Activated naive CD4-positive, alpha-beta T cell treated with anti-CD3 and anti-CD28 coated beads for 36 hours (primary cell): ENCODE measurements at regions not wholly inside any gene's neighbourhood (a gene's known extent, or its start where the extent isn't known, plus 50 kb on each side); places are given as distances from the start of the nearest gene placed in this dataset.

Source experiments
- CTCF ChIA-PET: fragments of 350-600 bp; sonication (Branson Sonifier 250); formaldehyde crosslinking; loops from one replicate; lab custom pipeline; 2021; ENCODE audit warnings: antibody characterized with exemption; lab: Charles Lee
- DNase-seq: peaks from one replicate; pipeline ENCODE4 v3.0.0-alpha.2; 2020
- H3K27ac Mint-ChIP-seq: one replicate; pipeline ENCODE4 v1.8.0; 2021; ENCODE audit warnings: mild to moderate bottlenecking, mixed read lengths
- H3K27me3 Mint-ChIP-seq: one replicate; pipeline ENCODE4 v1.8.0; 2021; ENCODE audit warnings: low read depth, mixed read lengths
- H3K36me3 Mint-ChIP-seq: one replicate; pipeline ENCODE4 v1.8.0; 2021; ENCODE audit warnings: low read depth, mixed read lengths
- H3K4me1 Mint-ChIP-seq: one replicate; pipeline ENCODE4 v1.8.0; 2021; ENCODE audit warnings: low read depth, mixed read lengths
- H3K4me3 Mint-ChIP-seq: one replicate; pipeline ENCODE4 v1.8.0; 2021; ENCODE audit warnings: mild to moderate bottlenecking, moderate library complexity, mixed read lengths
- H3K9me3 Mint-ChIP-seq: one replicate; pipeline ENCODE4 v1.8.0; 2021; ENCODE audit warnings: mixed read lengths
- intact Hi-C: fragments of 100-400 bp; cut with micrococcal nuclease; formaldehyde crosslinking; loops from one replicate; pipeline ENCODE4 v1.15.1; 2023

DNA sequence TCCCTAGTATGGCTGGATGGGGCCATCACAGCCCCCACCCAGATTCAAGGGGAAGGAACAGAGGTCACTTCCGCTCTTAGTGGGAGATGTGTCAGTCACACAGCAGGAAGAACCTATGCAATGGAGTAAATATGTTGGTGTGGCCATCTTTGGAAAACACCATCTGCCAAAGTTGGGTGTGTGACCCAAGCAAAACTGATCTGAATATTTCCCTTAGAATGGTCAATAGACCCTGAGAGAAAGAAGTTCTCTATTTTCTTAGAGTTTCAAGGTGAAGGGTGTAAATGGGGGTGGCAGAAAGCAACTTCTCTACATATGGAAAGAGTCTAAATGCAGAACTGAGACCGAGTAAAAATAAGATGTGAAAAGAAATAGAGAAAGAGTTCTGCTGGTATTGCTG is 212.7 kb downstream of the ESM1 start:
- Mint-ChIP-seq H3K9me3 (no peaks in the 10 kb centered on the region), H3K27ac (no peak overlapping the region), H3K4me3 (no peak overlapping the region), H3K27me3 (no peaks in the 10 kb centered on the region), H3K36me3 (no peaks in the 10 kb centered on the region), H3K4me1 (no peaks in the 10 kb centered on the region)
- no peak for DNase-seq
- CTCF ChIA-PET = no interaction called here
- intact Hi-C loops = no loop called here

DNA sequence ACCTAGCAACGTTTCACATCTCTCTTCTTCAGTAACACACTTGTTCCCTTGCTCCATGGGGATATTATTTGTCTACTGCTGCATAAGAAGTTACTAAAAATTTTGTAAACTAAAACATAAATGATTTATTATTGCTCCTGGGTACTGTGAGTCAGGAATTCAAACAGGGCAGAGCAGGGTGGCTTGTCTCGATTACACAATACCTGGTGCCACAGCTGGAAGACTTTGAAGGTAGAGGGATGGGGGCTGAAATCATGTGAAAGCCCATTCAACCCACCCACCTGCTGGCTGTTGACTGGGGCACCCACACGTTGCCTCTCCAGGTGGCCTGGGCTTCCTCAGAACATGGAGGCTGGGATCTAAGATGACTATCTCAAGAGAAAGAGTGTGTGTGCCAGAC is 213.2 kb downstream of the ESM1 start:
- H3K27me3 Mint-ChIP-seq = no peaks in the 10 kb centered on the region
- CTCF ChIA-PET = no interaction called here
- H3K9me3 Mint-ChIP-seq = no peaks in the 10 kb centered on the region
- no peak overlapping the region for H3K4me3 Mint-ChIP-seq
- no peak overlapping the region for H3K27ac Mint-ChIP-seq
- no peak for DNase-seq
- no peaks in the 10 kb centered on the region for H3K4me1 Mint-ChIP-seq
- no peaks in the 10 kb centered on the region for H3K36me3 Mint-ChIP-seq
- intact Hi-C loops = no loop called here

GRCh38 chr5:54769746-54770145 is 215.6 kb downstream of the ESM1 start:
- Mint-ChIP-seq H3K27me3 (no peaks in the 10 kb centered on the region), H3K9me3 (no peaks in the 10 kb centered on the region), H3K27ac (no peak overlapping the region), H3K4me3 (no peak overlapping the region), H3K4me1 (no peaks in the 10 kb centered on the region), H3K36me3 (no peaks in the 10 kb centered on the region)
- intact Hi-C loops = no loop called here
- DNase-seq = no peak
- CTCF ChIA-PET = interaction anchor here (1.4 to 1.5 kb wide), 2 partner anchors 13 to 252 kb away, joined by 4 read pairs; partner anchors contain the start of gene SNX18

- CTCF ChIA-PET = no interaction called here
- no peak overlapping the region for H3K27ac Mint-ChIP-seq
- intact Hi-C loops = no loop called here
Measured at GRCh38 chr5:54769072-54769471, 216.3 kb downstream of the ESM1 start.

DNA sequence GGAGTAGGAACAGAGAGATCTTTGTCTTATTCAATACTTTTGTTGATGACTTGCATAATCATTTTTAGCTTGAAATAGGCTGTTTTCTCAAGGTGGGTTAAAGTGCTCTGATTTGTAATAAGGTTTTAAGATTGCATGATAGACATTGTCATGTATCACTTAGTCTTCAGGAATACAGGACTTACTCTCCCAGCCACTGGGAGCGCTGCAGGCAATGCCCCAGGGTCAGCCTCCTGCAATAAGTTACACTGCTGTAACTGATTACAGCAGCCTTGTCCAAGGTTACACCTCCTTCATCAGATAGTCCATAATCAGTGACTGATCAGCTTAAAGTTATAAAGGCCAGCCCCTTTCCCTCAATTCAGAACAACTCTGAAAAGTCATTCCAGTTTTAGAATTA is 218.6 kb downstream of the ESM1 start:
- Mint-ChIP-seq H3K36me3 (no peaks in the 10 kb centered on the region), H3K27me3 (no peaks in the 10 kb centered on the region), H3K9me3 (no peaks in the 10 kb centered on the region), H3K27ac (no peak overlapping the region), H3K4me1 (no peaks in the 10 kb centered on the region), H3K4me3 (no peak overlapping the region)
- CTCF ChIA-PET = no interaction called here
- intact Hi-C loops = no loop called here
- no peak for DNase-seq

More at GRCh38 chr5:54769072-54769471, 216.3 kb downstream of the ESM1 start:
- no peaks in the 10 kb centered on the region for H3K9me3 Mint-ChIP-seq
- no peaks in the 10 kb centered on the region for H3K36me3 Mint-ChIP-seq
- H3K4me3 Mint-ChIP-seq = no peak overlapping the region
- no peaks in the 10 kb centered on the region for H3K27me3 Mint-ChIP-seq
- H3K4me1 Mint-ChIP-seq = no peaks in the 10 kb centered on the region
- DNase-seq = no peak

- Mint-ChIP-seq H3K27ac (no peak overlapping the region), H3K27me3 (no peaks in the 10 kb centered on the region), H3K36me3 (no peaks in the 10 kb centered on the region), H3K9me3 (no peaks in the 10 kb centered on the region), H3K4me1 (no peaks in the 10 kb centered on the region), H3K4me3 (no peak overlapping the region)
- no peak for DNase-seq
- intact Hi-C loops = no loop called here
- CTCF ChIA-PET = no interaction called here
Measured at GRCh38 chr5:54765165-54766028, 220.0 kb downstream of the ESM1 start.

- Mint-ChIP-seq H3K4me3 (no peak overlapping the region), H3K27ac (no peak overlapping the region), H3K36me3 (no peaks in the 10 kb centered on the region), H3K9me3 (no peaks in the 10 kb centered on the region), H3K27me3 (no peaks in the 10 kb centered on the region), H3K4me1 (no peaks in the 10 kb centered on the region)
- intact Hi-C loops = no loop called here
- no peak for DNase-seq
- CTCF ChIA-PET = interaction anchor here (0.6 kb wide), 1 partner anchor 345 kb away, joined by 4 read pairs; no protein-coding TSS in a partner anchor
Measured at GRCh38 chr5:54764102-54765090, 221.0 kb downstream of the ESM1 start.

- intact Hi-C loops = no loop called here
- CTCF ChIA-PET = interaction anchor here (1.4 kb wide), 1 partner anchor 43 kb away, joined by 4 read pairs; no protein-coding TSS in a partner anchor
- Mint-ChIP-seq H3K4me3 (no peak overlapping the region), H3K4me1 (peaks cover 11% of the 10 kb centered on the region), H3K9me3 (no peaks in the 10 kb centered on the region), H3K27ac (no peak overlapping the region), H3K27me3 (no peaks in the 10 kb centered on the region), H3K36me3 (no peaks in the 10 kb centered on the region)
- no peak for DNase-seq
Measured at GRCh38 chr5:54761213-54761701, 224.1 kb downstream of the ESM1 start.

DNA sequence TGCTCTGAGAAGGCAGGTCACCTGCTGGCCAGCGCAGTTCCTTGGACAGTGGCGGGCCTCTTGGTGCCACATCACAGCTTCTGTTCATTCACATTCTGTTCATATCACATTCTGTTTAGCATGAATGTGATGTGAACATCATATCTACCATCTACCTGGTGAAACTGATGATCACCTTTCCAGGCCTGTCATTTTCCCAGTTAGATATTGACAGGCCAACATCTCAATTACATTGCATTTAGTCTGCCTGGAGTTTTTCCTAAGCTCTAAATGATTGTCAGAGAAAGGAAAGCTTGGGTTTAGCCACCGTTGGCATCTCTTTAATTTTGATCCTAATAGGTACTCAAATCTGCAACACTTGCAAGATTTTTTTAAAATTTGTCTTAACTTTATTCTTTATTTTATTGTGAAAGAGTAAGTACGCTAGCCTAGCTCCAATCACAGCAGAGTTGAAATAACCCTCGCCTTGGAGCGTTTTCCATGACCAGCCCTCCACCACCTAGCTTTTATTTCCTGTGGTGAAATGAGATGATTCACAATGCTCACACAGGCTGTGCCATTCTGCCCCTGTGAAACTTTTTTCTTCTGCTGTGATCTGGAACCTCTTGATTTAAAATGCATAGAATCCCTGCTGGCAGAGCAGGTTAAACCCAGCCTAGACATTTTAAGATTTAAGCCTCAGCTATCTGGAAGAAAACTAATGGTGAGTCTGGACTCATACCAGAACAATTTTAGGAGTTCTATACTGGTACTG is 225.0 kb downstream of the ESM1 start:
- H3K27ac Mint-ChIP-seq = no peak overlapping the region
- no peak overlapping the region for H3K4me3 Mint-ChIP-seq
- H3K9me3 Mint-ChIP-seq = no peaks in the 10 kb centered on the region
- no peaks in the 10 kb centered on the region for H3K36me3 Mint-ChIP-seq
- DNase-seq = no peak
- intact Hi-C loops = no loop called here
- H3K4me1 Mint-ChIP-seq = peaks cover 19% of the 10 kb centered on the region
- H3K27me3 Mint-ChIP-seq = no peaks in the 10 kb centered on the region
- CTCF ChIA-PET = interaction anchor here (0.8 to 1.4 kb wide), 2 partner anchors 42 to 243 kb away, joined by 4 to 5 read pairs; partner anchors contain the start of gene SNX18

DNA sequence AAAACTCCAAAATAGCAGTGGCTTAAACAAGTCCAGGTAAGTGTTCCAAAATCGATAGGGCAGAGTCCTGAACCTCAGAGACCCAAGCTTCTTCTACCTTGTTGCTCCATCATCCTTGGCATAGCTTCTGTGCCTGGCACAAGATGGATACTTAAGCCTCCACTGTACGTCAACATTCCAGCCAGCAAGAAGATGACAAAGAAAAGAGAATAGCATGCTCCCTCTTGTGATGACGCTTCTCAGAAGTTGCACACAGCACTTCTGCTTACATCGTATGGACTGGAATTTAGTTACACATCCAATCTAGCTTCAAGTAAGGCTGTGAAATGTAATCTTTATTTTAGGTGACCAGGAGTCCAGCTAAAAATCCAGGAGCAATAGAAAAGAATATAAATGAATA is 227.4 kb downstream of the ESM1 start:
- H3K36me3 Mint-ChIP-seq = no peaks in the 10 kb centered on the region
- peaks cover 19% of the 10 kb centered on the region for H3K4me1 Mint-ChIP-seq
- H3K4me3 Mint-ChIP-seq = no peak overlapping the region
- CTCF ChIA-PET = no interaction called here
- H3K27ac Mint-ChIP-seq = no peak overlapping the region
- H3K9me3 Mint-ChIP-seq = no peaks in the 10 kb centered on the region
- intact Hi-C loops = no loop called here
- no peak for DNase-seq
- H3K27me3 Mint-ChIP-seq = no peaks in the 10 kb centered on the region

DNA sequence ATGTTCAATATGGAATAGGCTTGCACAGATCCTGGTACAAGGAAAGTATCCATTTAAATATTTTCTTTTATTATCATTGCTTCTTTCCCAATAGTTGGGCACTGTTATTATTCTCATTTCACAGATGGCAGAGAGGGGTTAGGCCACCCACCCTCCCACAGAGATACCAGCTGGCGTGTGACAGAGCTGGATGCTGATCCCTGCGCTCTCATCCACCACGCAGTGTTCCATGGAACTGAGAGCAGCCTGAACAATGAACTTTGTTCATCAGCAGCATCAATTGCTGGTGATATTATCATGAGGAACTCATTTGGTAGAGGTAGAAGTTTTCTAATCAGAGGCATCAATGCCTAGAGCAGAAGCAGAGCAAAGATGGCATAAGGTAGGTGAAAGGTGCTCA is 227.9 kb downstream of the ESM1 start:
- intact Hi-C loops = no loop called here
- Mint-ChIP-seq H3K36me3 (no peaks in the 10 kb centered on the region), H3K27me3 (no peaks in the 10 kb centered on the region), H3K4me3 (no peak overlapping the region), H3K27ac (no peak overlapping the region), H3K4me1 (peaks cover 21% of the 10 kb centered on the region), H3K9me3 (no peaks in the 10 kb centered on the region)
- CTCF ChIA-PET = interaction anchor here (0.5 to 1.6 kb wide), 2 partner anchors 13 to 269 kb away, joined by 3 to 4 read pairs; no protein-coding TSS in a partner anchor
- DNase-seq = no peak
